NCI-H2107 treated with DMSO at 0.1 percent for 48 hours (cell line): ENCODE measurements at regions not wholly inside any gene's neighbourhood (a gene's known extent, or its start where the extent isn't known, plus 50 kb on each side); places are given as distances from the start of the nearest gene placed in this dataset.
"Not testable (repeated sequence)": the region's sequence is repeated elsewhere in the genome, so short reads cannot be mapped to it uniquely, and the experiment has no call there.

Experiments
- DNase-seq: peaks from one replicate; lab custom pipeline; 2025; ENCODE audit not compliant: unreplicated experiment; lab: John Stamatoyannopoulos, UW

DNA sequence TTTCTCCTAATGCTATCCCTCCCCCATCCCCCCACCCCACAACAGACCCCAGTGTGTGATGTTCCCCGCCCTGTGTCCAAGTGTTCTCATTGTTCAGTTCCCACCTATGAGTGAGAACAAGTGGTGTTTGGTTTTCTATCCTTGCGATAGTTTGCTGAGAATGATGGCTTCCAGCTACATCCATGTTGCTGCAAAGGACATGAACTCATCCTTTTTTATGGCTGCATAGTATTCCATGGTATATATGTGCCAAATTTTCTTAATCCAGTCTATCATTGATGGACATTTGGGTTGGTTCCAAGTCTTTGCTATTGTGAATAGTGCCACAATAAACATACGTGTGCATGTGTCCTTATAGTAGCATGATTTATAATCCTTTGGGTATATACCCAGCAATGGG, 83.6 kb upstream of the CALCR start:
- not testable (repeated sequence) for DNase-seq

DNA sequence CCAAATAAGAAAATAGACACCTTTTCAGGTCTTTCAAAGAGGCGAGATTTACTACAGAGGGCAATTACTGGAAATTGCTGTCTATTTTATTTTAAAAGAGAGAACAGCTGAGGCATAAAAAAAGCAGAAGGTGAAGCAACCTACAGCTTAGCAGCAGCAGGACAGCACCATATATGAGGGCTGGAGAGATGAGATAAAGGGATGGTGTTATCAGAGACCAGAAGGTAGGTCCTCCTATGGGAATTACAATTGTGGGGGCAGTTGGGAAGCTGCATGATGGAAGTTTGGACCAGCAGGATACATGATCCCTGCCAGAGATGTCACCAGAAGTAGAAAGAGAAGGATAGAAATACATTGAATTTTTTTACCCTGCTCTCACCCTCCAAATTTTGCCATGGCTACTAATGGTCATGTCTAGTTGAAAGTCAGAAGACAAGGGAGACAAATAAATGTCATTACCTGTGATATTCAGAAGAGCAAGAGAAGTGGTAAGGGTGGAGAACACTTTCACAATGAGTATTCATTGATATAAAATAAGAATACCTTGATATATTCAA, 77.2 kb upstream of the CALCR start:
- DNase-seq, result no peak

DNA sequence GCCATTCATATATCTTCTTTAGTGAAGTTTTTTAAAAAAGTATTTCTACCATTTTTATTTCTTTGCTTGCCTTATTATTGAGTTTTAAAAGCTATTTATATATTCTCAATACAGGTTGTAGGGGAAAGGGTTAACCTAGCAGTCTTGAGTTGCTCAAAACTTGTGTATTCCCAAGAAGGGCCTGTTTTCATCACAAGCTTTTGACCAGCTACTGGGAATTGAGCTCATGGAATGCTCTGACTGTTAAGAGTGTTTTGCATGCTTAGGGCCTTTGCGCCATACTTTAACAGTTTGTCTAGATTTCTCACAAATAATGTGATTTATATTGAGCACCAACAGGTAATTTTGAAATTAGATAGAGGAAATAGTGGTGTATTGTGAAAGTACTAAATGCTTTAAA, 72.0 kb upstream of the CALCR start:
- DNase-seq, result no peak

DNA sequence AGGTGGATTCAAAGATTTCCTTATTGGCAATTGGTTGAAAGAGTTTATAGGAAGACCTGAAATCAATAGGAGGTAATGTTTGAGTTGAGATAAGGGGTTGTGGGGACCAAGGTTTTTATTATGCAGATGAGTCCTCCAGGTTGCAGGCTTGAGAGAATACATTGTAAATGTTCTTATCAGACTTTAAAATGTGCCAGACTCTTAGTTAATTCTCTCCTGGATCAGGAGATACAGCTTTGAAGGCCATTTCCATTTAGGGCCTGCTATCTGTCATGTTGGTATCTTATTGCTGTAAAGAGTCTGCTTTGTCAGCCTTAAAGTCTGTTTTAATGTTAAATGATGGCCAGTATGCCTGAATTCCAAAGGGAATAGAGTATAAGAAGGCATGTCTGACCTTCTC, 61.8 kb upstream of the CALCR start:
- no peak for DNase-seq

DNA sequence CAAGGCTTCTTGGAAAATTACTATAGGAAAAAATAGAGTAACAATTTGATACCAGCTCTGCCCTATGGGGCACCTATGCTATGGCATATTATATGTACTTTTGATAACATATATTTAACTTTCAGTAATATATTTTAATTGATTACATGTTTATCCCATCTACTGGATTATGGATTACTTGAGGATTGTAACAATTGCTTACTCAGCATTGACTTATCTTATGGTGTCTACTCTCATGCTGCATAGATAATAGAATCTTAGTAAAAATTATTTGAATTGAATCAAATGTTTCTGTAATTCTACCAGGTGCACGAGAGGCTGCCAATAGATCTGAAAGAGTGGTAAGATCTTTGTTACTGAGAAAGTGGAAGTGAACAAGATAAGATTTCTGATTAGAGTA, 57.8 kb upstream of the CALCR start:
- no peak for DNase-seq

DNA sequence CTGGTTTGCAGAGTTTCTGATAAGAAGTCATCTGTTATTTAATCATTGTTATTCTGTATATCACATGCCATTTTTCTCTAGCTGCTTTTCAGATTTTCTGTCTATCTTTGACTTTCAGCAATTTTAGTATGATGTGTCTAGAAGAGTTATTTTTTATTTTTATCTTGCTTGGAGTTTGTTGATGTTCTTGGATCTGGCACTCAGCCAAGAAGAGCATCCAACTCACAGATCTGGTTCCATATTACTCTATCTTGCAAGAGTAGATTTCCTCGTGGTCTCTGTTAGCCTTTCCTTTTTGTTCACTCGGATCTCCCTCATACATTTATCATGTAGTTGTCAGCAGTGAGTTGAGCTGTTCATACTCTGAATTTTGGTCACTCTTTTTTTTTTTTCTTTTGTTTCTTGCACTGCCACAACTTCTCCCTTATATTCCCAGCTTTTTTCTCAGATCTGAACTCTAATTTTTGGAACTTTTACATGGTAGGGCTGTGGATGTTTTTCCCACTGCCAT, 54.8 kb upstream of the CALCR start:
- no peak for DNase-seq

DNA sequence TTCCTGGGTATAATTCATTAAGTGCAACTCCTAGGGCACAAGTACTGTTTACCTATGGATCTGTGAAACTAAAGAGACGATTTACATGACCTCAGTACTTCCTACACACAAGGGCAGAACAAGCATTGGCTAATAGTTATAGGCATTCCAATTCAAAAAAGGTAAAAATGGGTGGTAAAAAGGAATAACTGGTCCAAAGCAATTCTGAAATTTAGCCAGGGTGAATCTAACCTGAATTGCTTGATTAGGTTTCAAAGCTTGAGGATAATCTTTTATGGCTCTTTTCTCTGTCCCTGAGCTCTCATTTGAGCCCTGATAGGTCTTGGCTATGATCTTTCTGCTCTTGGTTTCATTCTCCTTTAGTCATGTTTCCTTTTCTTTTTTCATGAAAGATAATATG, 52.3 kb upstream of the CALCR start:
- DNase-seq, result no peak
